ENCODE measurements at regions not wholly inside any gene's neighbourhood (a gene's known extent, or its start where the extent isn't known, plus 50 kb on each side); places are given as distances from the start of the nearest gene placed in this dataset.

DNA sequence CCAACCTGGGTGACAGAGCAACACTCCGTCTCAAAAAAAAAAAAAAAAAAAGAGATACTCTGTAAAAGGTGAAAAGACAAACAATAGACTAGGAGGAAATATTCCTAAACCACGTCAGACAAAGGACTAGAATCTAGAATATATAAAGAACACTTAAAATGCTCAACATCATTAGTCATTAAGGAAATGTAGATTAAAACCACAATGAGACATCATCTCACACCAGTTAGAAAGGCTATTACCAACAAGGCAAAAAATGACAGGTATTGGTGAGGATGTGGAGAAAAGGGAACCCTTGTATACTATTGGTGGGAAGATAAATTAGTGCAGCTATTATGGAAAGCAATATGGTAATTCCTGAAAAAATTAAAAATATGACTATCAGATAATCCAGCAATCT, 903.1 kb upstream of the SOX9 start:
- TF ChIP-seq, protein P1, sequence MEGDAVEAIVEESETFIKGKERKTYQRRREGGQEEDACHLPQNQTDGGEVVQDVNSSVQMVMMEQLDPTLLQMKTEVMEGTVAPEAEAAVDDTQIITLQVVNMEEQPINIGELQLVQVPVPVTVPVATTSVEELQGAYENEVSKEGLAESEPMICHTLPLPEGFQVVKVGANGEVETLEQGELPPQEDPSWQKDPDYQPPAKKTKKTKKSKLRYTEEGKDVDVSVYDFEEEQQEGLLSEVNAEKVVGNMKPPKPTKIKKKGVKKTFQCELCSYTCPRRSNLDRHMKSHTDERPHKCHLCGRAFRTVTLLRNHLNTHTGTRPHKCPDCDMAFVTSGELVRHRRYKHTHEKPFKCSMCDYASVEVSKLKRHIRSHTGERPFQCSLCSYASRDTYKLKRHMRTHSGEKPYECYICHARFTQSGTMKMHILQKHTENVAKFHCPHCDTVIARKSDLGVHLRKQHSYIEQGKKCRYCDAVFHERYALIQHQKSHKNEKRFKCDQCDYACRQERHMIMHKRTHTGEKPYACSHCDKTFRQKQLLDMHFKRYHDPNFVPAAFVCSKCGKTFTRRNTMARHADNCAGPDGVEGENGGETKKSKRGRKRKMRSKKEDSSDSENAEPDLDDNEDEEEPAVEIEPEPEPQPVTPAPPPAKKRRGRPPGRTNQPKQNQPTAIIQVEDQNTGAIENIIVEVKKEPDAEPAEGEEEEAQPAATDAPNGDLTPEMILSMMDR (IDR thresholded peaks at IDR 0.05): no peak
- TF ChIP-seq POLR2A (IDR thresholded peaks at IDR 0.05) (no peak), EP300 (IDR thresholded peaks at IDR 0.05) (no peak), POLR2AphosphoS5 (IDR thresholded peaks at IDR 0.05) (no peak)

Data from stomach (tissue), 4 donors.